Smooth muscle cell (in vitro differentiated cells): ENCODE measurements at regions not wholly inside any gene's neighbourhood (a gene's known extent, or its start where the extent isn't known, plus 50 kb on each side); places are given as distances from the start of the nearest gene placed in this dataset.

Source experiments
- DNase-seq: peaks from one replicate; lab custom pipeline; 2025; ENCODE audit not compliant: unreplicated experiment; lab: John Stamatoyannopoulos, UW
- H2AFZ ChIP-seq: fragments of 200-600 bp; sonication (generic); 2 replicates; pipeline ENCODE4 v1.6.0; 2016; ENCODE audit warnings: antibody characterized with exemption, low read depth, mild to moderate bottlenecking
- H3F3A ChIP-seq: fragments of 200-600 bp; sonication (generic); 2 replicates; pipeline ENCODE4 v1.6.0; 2017; ENCODE audit warnings: antibody characterized with exemption, low read depth
- H3K27ac ChIP-seq: fragments of 200-600 bp; sonication (generic); 2 replicates; pipeline ENCODE4 v1.5.1; 2016; ENCODE audit warnings: low read depth, mild to moderate bottlenecking
- H3K27me3 ChIP-seq: fragments of 200-600 bp; sonication (generic); 2 replicates; pipeline ENCODE4 v1.6.1; 2016; ENCODE audit warnings: low read depth, mild to moderate bottlenecking
- H3K36me3 ChIP-seq: fragments of 200-600 bp; sonication (generic); 2 replicates; pipeline ENCODE4 v1.5.1; 2016; ENCODE audit warnings: low read depth
- H3K4me1 ChIP-seq: fragments of 200-600 bp; sonication (generic); 2 replicates; pipeline ENCODE4 v1.5.1; 2016; ENCODE audit warnings: low read depth
- H3K4me2 ChIP-seq: fragments of 200-600 bp; sonication (generic); 2 replicates; pipeline ENCODE4 v1.6.0; 2016; ENCODE audit warnings: mild to moderate bottlenecking
- H3K4me3 ChIP-seq: fragments of 200-600 bp; sonication (generic); 2 replicates; pipeline ENCODE4 v1.5.1; 2016; ENCODE audit warnings: mild to moderate bottlenecking
- H3K79me2 ChIP-seq: fragments of 200-600 bp; sonication (generic); 2 replicates; pipeline ENCODE4 v1.6.0; 2016; ENCODE audit warnings: low read depth, mild to moderate bottlenecking
- H3K9ac ChIP-seq: fragments of 200-600 bp; sonication (generic); 2 replicates; pipeline ENCODE4 v1.6.0; 2016; ENCODE audit warnings: low read depth
- H3K9me3 ChIP-seq: fragments of 200-600 bp; sonication (generic); replicated peaks from 2 replicates; pipeline ENCODE4 v1.5.1; 2016; ENCODE audit warnings: low read depth
- H4K20me1 ChIP-seq: fragments of 200-600 bp; sonication (generic); 2 replicates; pipeline ENCODE4 v1.6.0; 2016; ENCODE audit warnings: low read depth
- WGBS: methylation state at CpG from one replicate; pipeline ENCODE4 v1.1.7; 2016; ENCODE audit warnings: low lambda C conversion rate; 5-methylcytosine and 5-hydroxymethylcytosine counted together
- TF ChIP-seq, protein P1 (sequence below): fragments of 200-600 bp; sonication (generic); IDR thresholded peaks from 2 replicates; pipeline ENCODE4 v1.5.1; 2017; ENCODE audit warnings: borderline replicate concordance, mild to moderate bottlenecking, antibody characterized with exemption; ENCODE audit not compliant: insufficient read depth, poor library complexity, severe bottlenecking

GRCh38 chr16:5398203-5398602, 300.6 kb upstream of the EEF2KMT start:
- H3K9me3 ChIP-seq: no peaks in the 10 kb centered on the region
- DNase-seq: no peak
- H3K27me3 ChIP-seq: no peaks in the 10 kb centered on the region
- TF ChIP-seq, protein P1, sequence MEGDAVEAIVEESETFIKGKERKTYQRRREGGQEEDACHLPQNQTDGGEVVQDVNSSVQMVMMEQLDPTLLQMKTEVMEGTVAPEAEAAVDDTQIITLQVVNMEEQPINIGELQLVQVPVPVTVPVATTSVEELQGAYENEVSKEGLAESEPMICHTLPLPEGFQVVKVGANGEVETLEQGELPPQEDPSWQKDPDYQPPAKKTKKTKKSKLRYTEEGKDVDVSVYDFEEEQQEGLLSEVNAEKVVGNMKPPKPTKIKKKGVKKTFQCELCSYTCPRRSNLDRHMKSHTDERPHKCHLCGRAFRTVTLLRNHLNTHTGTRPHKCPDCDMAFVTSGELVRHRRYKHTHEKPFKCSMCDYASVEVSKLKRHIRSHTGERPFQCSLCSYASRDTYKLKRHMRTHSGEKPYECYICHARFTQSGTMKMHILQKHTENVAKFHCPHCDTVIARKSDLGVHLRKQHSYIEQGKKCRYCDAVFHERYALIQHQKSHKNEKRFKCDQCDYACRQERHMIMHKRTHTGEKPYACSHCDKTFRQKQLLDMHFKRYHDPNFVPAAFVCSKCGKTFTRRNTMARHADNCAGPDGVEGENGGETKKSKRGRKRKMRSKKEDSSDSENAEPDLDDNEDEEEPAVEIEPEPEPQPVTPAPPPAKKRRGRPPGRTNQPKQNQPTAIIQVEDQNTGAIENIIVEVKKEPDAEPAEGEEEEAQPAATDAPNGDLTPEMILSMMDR: no peak
- no peaks in the 10 kb centered on the region for H3K36me3 ChIP-seq
- no peaks in the 10 kb centered on the region for H3K79me2 ChIP-seq
- H2AFZ ChIP-seq: no peak overlapping the region
- no peak overlapping the region for H3K27ac ChIP-seq
- H3K4me3 ChIP-seq: no peak overlapping the region
- no peaks in the 10 kb centered on the region for H3F3A ChIP-seq
- no peaks in the 10 kb centered on the region for H3K4me1 ChIP-seq
- no peak overlapping the region for H3K9ac ChIP-seq
- no peak overlapping the region for H3K4me2 ChIP-seq
- WGBS: 81% methylated on average over 6 of the region's 6 CpGs
- H4K20me1 ChIP-seq: no peaks in the 10 kb centered on the region

GRCh38 chr16:5396880-5397279, 299.3 kb upstream of the EEF2KMT start:
- Histone ChIP-seq H3K4me3 (no peak overlapping the region), H3K36me3 (no peaks in the 10 kb centered on the region), H3K4me2 (no peak overlapping the region), H3F3A (no peaks in the 10 kb centered on the region), H3K4me1 (no peaks in the 10 kb centered on the region), H3K27ac (no peak overlapping the region), H4K20me1 (no peaks in the 10 kb centered on the region), H3K9ac (no peak overlapping the region), H2AFZ (no peak overlapping the region), H3K79me2 (no peaks in the 10 kb centered on the region), H3K27me3 (no peaks in the 10 kb centered on the region), H3K9me3 (no peaks in the 10 kb centered on the region)
- no peak for DNase-seq
- 71% methylated on average over 1 of the region's 1 CpG for WGBS
- TF ChIP-seq, protein P1: no peak

- Histone ChIP-seq H3K4me3 (no peak overlapping the region), H3K27me3 (no peaks in the 10 kb centered on the region), H3K4me2 (no peak overlapping the region), H3K9ac (no peak overlapping the region), H3K4me1 (no peaks in the 10 kb centered on the region), H3K9me3 (no peaks in the 10 kb centered on the region), H3K36me3 (no peaks in the 10 kb centered on the region), H3K27ac (no peak overlapping the region), H2AFZ (no peak overlapping the region), H3F3A (no peaks in the 10 kb centered on the region), H3K79me2 (no peaks in the 10 kb centered on the region), H4K20me1 (no peaks in the 10 kb centered on the region)
- 65% methylated on average over 5 of the region's 5 CpGs for WGBS
- no peak for DNase-seq
- TF ChIP-seq, protein P1: no peak
These were observed 295.5 kb upstream of the EEF2KMT start for GRCh38 chr16:5393070-5393469.

GRCh38 chr16:5386989-5387388, 289.4 kb upstream of the EEF2KMT start:
- Histone ChIP-seq H3F3A (no peaks in the 10 kb centered on the region), H3K27me3 (no peaks in the 10 kb centered on the region), H2AFZ (no peak overlapping the region), H3K4me3 (no peak overlapping the region), H3K9ac (no peak overlapping the region), H3K36me3 (no peaks in the 10 kb centered on the region), H4K20me1 (no peaks in the 10 kb centered on the region), H3K4me2 (no peak overlapping the region), H3K79me2 (no peaks in the 10 kb centered on the region), H3K9me3 (no peaks in the 10 kb centered on the region), H3K27ac (no peak overlapping the region), H3K4me1 (no peaks in the 10 kb centered on the region)
- 95% methylated on average over 2 of the region's 2 CpGs for WGBS
- DNase-seq: no peak
- TF ChIP-seq, protein P1: no peak
